ENCODE measurements at regions not wholly inside any gene's neighbourhood (a gene's known extent, or its start where the extent isn't known, plus 50 kb on each side); places are given as distances from the start of the nearest gene placed in this dataset.
A peak's percentile ranks its signal among the peaks of the same experiment; 100 is the strongest.
"Not testable (repeated sequence)": the region's sequence is repeated elsewhere in the genome, so short reads cannot be mapped to it uniquely, and the experiment has no call there.

GRCh38 chr12:114616081-114616480, 67.9 kb downstream of the TBX3 start:
- no peak for DNase-seq (ENCODE audit: low spot score)

GRCh38 chr12:114614040-114614439, 69.9 kb downstream of the TBX3 start:
- no peak for DNase-seq (ENCODE audit: low spot score)

- DNase-seq (ENCODE audit: low spot score) = no peak
These were observed 71.9 kb downstream of the TBX3 start for GRCh38 chr12:114612062-114612461.

- DNase-seq (ENCODE audit: low spot score) = no peak
These were observed 72.6 kb downstream of the TBX3 start for GRCh38 chr12:114611145-114612018.

- DNase-seq (ENCODE audit: low spot score) = no peak
These were observed 75.5 kb downstream of the TBX3 start for GRCh38 chr12:114608509-114608908.

- no peak for DNase-seq (ENCODE audit: low spot score)
These were observed 78.1 kb downstream of the TBX3 start for GRCh38 chr12:114605918-114606317.

- DNase-seq (ENCODE audit: low spot score) = no peak
These were observed 79.4 kb downstream of the TBX3 start for GRCh38 chr12:114604606-114605005.

- DNase-seq (ENCODE audit: low spot score) = not testable (repeated sequence)
These were observed 83.4 kb downstream of the TBX3 start for GRCh38 chr12:114600584-114600983.

GRCh38 chr12:114598111-114598510, 85.9 kb downstream of the TBX3 start:
- no peak for DNase-seq (ENCODE audit: low spot score)

GRCh38 chr12:114592946-114593345, 91.0 kb downstream of the TBX3 start:
- DNase-seq (ENCODE audit: low spot score) = no peak

GRCh38 chr12:114588061-114588460, 95.9 kb downstream of the TBX3 start:
- no peak for DNase-seq (ENCODE audit: low spot score)

- DNase-seq (ENCODE audit: low spot score) = no peak
These were observed 103.7 kb downstream of the TBX3 start for GRCh38 chr12:114580306-114580705.

- no peak for DNase-seq (ENCODE audit: low spot score)
These were observed 104.6 kb downstream of the TBX3 start for GRCh38 chr12:114579389-114579788.

- no peak for DNase-seq (ENCODE audit: low spot score)
These were observed 121.3 kb downstream of the TBX3 start for GRCh38 chr12:114562654-114563053.

- DNase-seq (ENCODE audit: low spot score) = no peak
These were observed 128.5 kb downstream of the TBX3 start for GRCh38 chr12:114555451-114555850.

- no peak for DNase-seq (ENCODE audit: low spot score)
These were observed 136.3 kb downstream of the TBX3 start for GRCh38 chr12:114547636-114548035.

- DNase-seq (ENCODE audit: low spot score) = no peak
These were observed 124.5 kb upstream of the TBX5 start for GRCh38 chr12:114530417-114530816.

- no peak for DNase-seq (ENCODE audit: low spot score)
These were observed 124.0 kb upstream of the TBX5 start for GRCh38 chr12:114529966-114530365.

- no peak for DNase-seq (ENCODE audit: low spot score)
These were observed 122.8 kb upstream of the TBX5 start for GRCh38 chr12:114528766-114529165.

GRCh38 chr12:114521160-114521559, 115.2 kb upstream of the TBX5 start:
- not testable (repeated sequence) for DNase-seq (ENCODE audit: low spot score)

- no peak for DNase-seq (ENCODE audit: low spot score)
These were observed 106.4 kb upstream of the TBX5 start for GRCh38 chr12:114512351-114512750.

- DNase-seq (ENCODE audit: low spot score) = peak; percentile 54
These were observed 102.7 kb upstream of the TBX5 start for GRCh38 chr12:114508529-114509129.

- DNase-seq (ENCODE audit: low spot score) = no peak
These were observed 100.7 kb upstream of the TBX5 start for GRCh38 chr12:114506651-114507050.

GRCh38 chr12:114504311-114504710, 98.4 kb upstream of the TBX5 start:
- no peak for DNase-seq (ENCODE audit: low spot score)
